ENCODE measurements at regions not wholly inside any gene's neighbourhood (a gene's known extent, or its start where the extent isn't known, plus 50 kb on each side); places are given as distances from the start of the nearest gene placed in this dataset.

DNA sequence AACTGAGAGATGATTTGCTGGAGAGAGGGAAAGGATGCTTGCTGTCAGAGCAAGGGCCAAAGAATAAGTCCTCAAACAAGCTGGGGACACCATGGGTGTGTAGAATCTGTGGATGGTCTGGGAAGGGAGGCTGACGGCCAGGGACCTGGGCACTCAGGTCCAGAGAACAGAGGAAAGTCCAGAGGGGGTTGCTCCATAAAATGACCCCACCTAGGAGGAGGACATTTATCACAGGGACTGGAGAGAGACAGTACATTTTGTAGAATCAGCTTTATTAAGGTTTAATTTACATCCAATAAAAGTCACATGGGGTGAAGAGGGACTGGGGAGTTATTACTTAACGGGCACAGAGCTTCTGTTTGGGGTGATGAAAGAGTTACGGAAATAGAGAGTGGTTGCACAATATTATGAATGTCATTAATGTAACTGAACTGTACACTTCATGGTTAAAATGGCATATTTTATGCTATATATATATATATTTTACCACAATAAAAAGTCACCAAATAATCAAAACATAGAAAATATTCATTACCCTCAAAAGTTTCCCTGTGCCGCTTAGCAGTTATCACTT is 73.0 kb upstream of the ABCD3 start:
- Histone ChIP-seq H3K27ac (ENCODE audit: extremely low read depth, low read depth, low read length) (no peak overlapping the region), H3K9me3 (ENCODE audit: control insufficient read depth, insufficient read depth, low read depth, low read length) (no peaks in the 10 kb centered on the region), H3K4me3 (ENCODE audit: low read depth, low read length) (no peak overlapping the region), H3K36me3 (ENCODE audit: control insufficient read depth in 2 of 2, insufficient read depth in 1 of 2, low read length in 2 of 2) (no peaks in the 10 kb centered on the region), H3K4me1 (ENCODE audit: control insufficient read depth, insufficient read depth, low read length) (0 out of 2 replicates have a peak, but pooled peaks cover 3% of the 10 kb centered on the region)
- TF ChIP-seq ZNF266 (tag by site-specific recombination; IDR thresholded peaks at IDR 0.05; ENCODE audit: low read depth), result 0 out of 2 replicates have a peak, but pooled peaks have one; percentile 19
- no peak for TF ChIP-seq ZNF776 (tag by site-specific recombination; IDR thresholded peaks at IDR 0.05; ENCODE audit: borderline replicate concordance)
- ChIA-PET POLR2A (no interaction called here), CTCF (interaction anchor here (0.6 to 2.6 kb wide), 4 partner anchors 10 to 457 kb away, joined by 3 to 12 read pairs (median 5); no protein-coding TSS in a partner anchor)

DNA sequence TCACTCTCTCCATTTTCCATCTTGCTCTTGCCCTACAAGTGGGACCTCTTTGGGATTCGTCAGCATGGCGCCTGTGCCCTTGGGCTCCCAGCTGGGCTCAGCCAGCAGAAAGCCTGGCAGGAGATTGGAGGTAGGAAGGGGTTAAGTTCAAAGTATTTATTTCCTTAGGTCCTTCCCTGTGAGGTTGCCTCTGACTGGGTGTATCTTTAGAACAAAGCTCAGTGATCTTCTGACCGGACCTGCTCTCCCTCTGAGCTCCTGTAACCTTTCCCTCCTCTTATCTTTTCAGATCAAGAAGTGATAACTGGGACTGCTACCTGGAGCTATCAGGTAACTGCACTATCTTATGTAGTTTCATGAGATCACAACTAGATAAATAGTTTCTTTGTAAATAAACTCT is 75.8 kb upstream of the ABCD3 start:
- ChIA-PET CTCF (interaction anchor here (0.7 to 3.3 kb wide), 5 partner anchors 11 to 317 kb away, joined by 3 to 13 read pairs (median 4); no protein-coding TSS in a partner anchor), POLR2A (no interaction called here)
- no peak overlapping the region for H3K4me3 ChIP-seq (ENCODE audit: low read depth, low read length)
- H3K9me3 ChIP-seq (ENCODE audit: control insufficient read depth, insufficient read depth, low read depth, low read length), result no peaks in the 10 kb centered on the region
- TF ChIP-seq BCL11B (tag by site-specific recombination; IDR thresholded peaks at IDR 0.05; ENCODE audit: low read depth), result no peak
- TF ChIP-seq ZNF510 (tag by site-specific recombination; IDR thresholded peaks at IDR 0.05; ENCODE audit: insufficient replicate concordance), result no peak
- TF ChIP-seq, protein P1, sequence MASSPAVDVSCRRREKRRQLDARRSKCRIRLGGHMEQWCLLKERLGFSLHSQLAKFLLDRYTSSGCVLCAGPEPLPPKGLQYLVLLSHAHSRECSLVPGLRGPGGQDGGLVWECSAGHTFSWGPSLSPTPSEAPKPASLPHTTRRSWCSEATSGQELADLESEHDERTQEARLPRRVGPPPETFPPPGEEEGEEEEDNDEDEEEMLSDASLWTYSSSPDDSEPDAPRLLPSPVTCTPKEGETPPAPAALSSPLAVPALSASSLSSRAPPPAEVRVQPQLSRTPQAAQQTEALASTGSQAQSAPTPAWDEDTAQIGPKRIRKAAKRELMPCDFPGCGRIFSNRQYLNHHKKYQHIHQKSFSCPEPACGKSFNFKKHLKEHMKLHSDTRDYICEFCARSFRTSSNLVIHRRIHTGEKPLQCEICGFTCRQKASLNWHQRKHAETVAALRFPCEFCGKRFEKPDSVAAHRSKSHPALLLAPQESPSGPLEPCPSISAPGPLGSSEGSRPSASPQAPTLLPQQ (tag by site-specific recombination; IDR thresholded peaks at IDR 0.05), result no peak
- no peak for TF ChIP-seq ZNF610 (tag by site-specific recombination; IDR thresholded peaks at IDR 0.05; ENCODE audit: borderline replicate concordance)
- TF ChIP-seq, protein P2, sequence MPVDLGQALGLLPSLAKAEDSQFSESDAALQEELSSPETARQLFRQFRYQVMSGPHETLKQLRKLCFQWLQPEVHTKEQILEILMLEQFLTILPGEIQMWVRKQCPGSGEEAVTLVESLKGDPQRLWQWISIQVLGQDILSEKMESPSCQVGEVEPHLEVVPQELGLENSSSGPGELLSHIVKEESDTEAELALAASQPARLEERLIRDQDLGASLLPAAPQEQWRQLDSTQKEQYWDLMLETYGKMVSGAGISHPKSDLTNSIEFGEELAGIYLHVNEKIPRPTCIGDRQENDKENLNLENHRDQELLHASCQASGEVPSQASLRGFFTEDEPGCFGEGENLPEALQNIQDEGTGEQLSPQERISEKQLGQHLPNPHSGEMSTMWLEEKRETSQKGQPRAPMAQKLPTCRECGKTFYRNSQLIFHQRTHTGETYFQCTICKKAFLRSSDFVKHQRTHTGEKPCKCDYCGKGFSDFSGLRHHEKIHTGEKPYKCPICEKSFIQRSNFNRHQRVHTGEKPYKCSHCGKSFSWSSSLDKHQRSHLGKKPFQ (tag by site-specific recombination; IDR thresholded peaks at IDR 0.05), result no peak
- H3K4me1 ChIP-seq (ENCODE audit: control insufficient read depth, insufficient read depth, low read length), result 0 out of 2 replicates have a peak, but pooled peaks cover 3% of the 10 kb centered on the region
- H3K36me3 ChIP-seq (ENCODE audit: control insufficient read depth in 2 of 2, insufficient read depth in 1 of 2, low read length in 2 of 2), result no peaks in the 10 kb centered on the region
- no peak overlapping the region for H3K27ac ChIP-seq (ENCODE audit: extremely low read depth, low read depth, low read length)

DNA sequence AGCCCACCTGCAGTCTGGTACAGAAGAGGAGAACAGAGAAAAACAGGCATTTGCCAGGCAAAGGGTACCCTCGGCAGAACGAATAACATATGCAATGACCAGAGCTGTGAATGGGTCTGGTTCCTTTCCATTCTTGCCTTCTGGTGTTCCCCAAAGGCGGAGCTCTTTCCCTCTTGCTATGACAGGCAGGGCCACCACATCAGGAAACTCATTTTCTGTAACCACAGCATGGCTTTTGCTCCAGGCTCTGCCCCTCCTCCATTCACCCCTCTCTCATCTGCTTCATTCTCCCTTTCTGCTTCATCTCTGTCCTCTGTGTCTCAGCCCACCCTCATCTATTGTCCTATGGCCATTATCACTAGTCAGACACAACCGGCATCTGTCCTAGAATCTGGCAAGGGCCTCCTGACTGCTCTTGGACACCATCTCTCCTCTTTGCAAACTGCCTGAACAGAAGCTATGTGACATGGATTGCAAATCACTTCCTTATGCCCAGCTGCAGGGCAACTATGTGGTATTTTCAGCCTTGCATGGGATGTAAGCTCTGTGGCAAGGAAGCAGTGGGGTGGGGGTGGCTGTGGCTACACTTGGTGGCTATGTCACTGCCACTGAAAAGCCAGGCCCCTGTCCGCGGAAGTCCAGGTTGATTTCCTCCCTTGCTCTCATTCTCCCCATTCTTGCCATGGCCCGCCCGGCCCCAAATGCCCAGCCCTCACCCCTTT is 78.8 kb upstream of the ABCD3 start:
- Histone ChIP-seq H3K36me3 (ENCODE audit: control insufficient read depth in 2 of 2, insufficient read depth in 1 of 2, low read length in 2 of 2) (no peaks in the 10 kb centered on the region), H3K4me3 (ENCODE audit: low read depth, low read length) (no peak overlapping the region), H3K27ac (ENCODE audit: extremely low read depth, low read depth, low read length) (no peak overlapping the region), H3K9me3 (ENCODE audit: control insufficient read depth, insufficient read depth, low read depth, low read length) (no peaks in the 10 kb centered on the region), H3K4me1 (ENCODE audit: control insufficient read depth, insufficient read depth, low read length) (0 out of 2 replicates have a peak, but pooled peaks cover 3% of the 10 kb centered on the region)
- ChIA-PET POLR2A (no interaction called here), CTCF (interaction anchor here (0.6 to 11.2 kb wide), 6 partner anchors 8 to 439 kb away, joined by 3 to 400 read pairs (median 4); no protein-coding TSS in a partner anchor)
- TF ChIP-seq ZBTB21 (tag by site-specific recombination; IDR thresholded peaks at IDR 0.05) (no peak), ZSCAN30 (tag by site-specific recombination; IDR thresholded peaks at IDR 0.05) (no peak), ZFHX2 (tag by site-specific recombination; conservative IDR thresholded peaks at IDR 0.05) (no peak), OVOL3 (tag by site-specific recombination; IDR thresholded peaks at IDR 0.05) (no peak), ZBTB8A (tag by site-specific recombination; IDR thresholded peaks at IDR 0.05) (no peak), ZNF266 (tag by site-specific recombination; IDR thresholded peaks at IDR 0.05; ENCODE audit: low read depth) (no peak), ZNF530 (tag by site-specific recombination; IDR thresholded peaks at IDR 0.05; ENCODE audit: low read depth) (no peak), OSR2 (tag by site-specific recombination; IDR thresholded peaks at IDR 0.05) (no peak), HOXD13 (CRISPR knock-in tag; IDR thresholded peaks at IDR 0.05; ENCODE audit: borderline replicate concordance) (no peak), IKZF3 (tag by site-specific recombination; IDR thresholded peaks at IDR 0.05) (no peak)
- TF ChIP-seq, protein P3, sequence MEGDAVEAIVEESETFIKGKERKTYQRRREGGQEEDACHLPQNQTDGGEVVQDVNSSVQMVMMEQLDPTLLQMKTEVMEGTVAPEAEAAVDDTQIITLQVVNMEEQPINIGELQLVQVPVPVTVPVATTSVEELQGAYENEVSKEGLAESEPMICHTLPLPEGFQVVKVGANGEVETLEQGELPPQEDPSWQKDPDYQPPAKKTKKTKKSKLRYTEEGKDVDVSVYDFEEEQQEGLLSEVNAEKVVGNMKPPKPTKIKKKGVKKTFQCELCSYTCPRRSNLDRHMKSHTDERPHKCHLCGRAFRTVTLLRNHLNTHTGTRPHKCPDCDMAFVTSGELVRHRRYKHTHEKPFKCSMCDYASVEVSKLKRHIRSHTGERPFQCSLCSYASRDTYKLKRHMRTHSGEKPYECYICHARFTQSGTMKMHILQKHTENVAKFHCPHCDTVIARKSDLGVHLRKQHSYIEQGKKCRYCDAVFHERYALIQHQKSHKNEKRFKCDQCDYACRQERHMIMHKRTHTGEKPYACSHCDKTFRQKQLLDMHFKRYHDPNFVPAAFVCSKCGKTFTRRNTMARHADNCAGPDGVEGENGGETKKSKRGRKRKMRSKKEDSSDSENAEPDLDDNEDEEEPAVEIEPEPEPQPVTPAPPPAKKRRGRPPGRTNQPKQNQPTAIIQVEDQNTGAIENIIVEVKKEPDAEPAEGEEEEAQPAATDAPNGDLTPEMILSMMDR (tag by site-specific recombination; IDR thresholded peaks at IDR 0.05), result no peak
- TF ChIP-seq, protein P4, sequence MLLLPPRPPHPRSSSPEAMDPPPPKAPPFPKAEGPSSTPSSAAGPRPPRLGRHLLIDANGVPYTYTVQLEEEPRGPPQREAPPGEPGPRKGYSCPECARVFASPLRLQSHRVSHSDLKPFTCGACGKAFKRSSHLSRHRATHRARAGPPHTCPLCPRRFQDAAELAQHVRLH (tag by site-specific recombination; IDR thresholded peaks at IDR 0.05), result no peak

Data from HEK293 (cell line).